ENCODE measurements at regions not wholly inside any gene's neighbourhood (a gene's known extent, or its start where the extent isn't known, plus 50 kb on each side); places are given as distances from the start of the nearest gene placed in this dataset.

- H4K20me1 ChIP-seq (ENCODE audit: insufficient read depth) = no peaks in the 10 kb centered on the region
- no peak overlapping the region for H3K9ac ChIP-seq
- no peak overlapping the region for H3K4me3 ChIP-seq (IDR thresholded peaks at IDR 0.05; ENCODE audit: insufficient read depth, low read depth, low read length)
- no peak overlapping the region for H2AFZ ChIP-seq (ENCODE audit: low read depth)
- TF ChIP-seq CTCF (conservative IDR thresholded peaks at IDR 0.05; ENCODE audit: low read depth, low read length) = no peak
- no peak overlapping the region for H3K27ac ChIP-seq
- no peaks in the 10 kb centered on the region for H3K27me3 ChIP-seq (ENCODE audit: insufficient read depth, low read depth)
- no peaks in the 10 kb centered on the region for H3K4me1 ChIP-seq (ENCODE audit: low read depth, poor library complexity, severe bottlenecking)
- no peaks in the 10 kb centered on the region for H3K36me3 ChIP-seq (ENCODE audit: insufficient read depth)
- no peak overlapping the region for H3K4me2 ChIP-seq
- H3K79me2 ChIP-seq (ENCODE audit: insufficient read depth, low read depth) = no peaks in the 10 kb centered on the region
Observed at GRCh38 chr10:112006407-112006806, 177.2 kb downstream of the GPAM start.

- Histone ChIP-seq H3K36me3 (ENCODE audit: insufficient read depth) (no peaks in the 10 kb centered on the region), H3K4me2 (no peak overlapping the region), H3K79me2 (ENCODE audit: insufficient read depth, low read depth) (no peaks in the 10 kb centered on the region), H4K20me1 (ENCODE audit: insufficient read depth) (no peaks in the 10 kb centered on the region), H3K9ac (no peak overlapping the region), H3K27me3 (ENCODE audit: insufficient read depth, low read depth) (no peaks in the 10 kb centered on the region), H3K4me1 (ENCODE audit: low read depth, poor library complexity, severe bottlenecking) (no peaks in the 10 kb centered on the region), H2AFZ (ENCODE audit: low read depth) (no peak overlapping the region), H3K27ac (no peak overlapping the region), H3K4me3 (IDR thresholded peaks at IDR 0.05; ENCODE audit: insufficient read depth, low read depth, low read length) (no peak overlapping the region)
- no peak for TF ChIP-seq CTCF (conservative IDR thresholded peaks at IDR 0.05; ENCODE audit: low read depth, low read length)
Observed at GRCh38 chr10:112006831-112007230, 176.7 kb downstream of the GPAM start.

- H3K4me1 ChIP-seq (ENCODE audit: low read depth, poor library complexity, severe bottlenecking) = no peaks in the 10 kb centered on the region
- H2AFZ ChIP-seq (ENCODE audit: low read depth) = no peak overlapping the region
- no peaks in the 10 kb centered on the region for H3K79me2 ChIP-seq (ENCODE audit: insufficient read depth, low read depth)
- no peak overlapping the region for H3K27ac ChIP-seq
- no peaks in the 10 kb centered on the region for H4K20me1 ChIP-seq (ENCODE audit: insufficient read depth)
- no peak overlapping the region for H3K4me3 ChIP-seq (IDR thresholded peaks at IDR 0.05; ENCODE audit: insufficient read depth, low read depth, low read length)
- no peak for TF ChIP-seq CTCF (conservative IDR thresholded peaks at IDR 0.05; ENCODE audit: low read depth, low read length)
- no peak overlapping the region for H3K9ac ChIP-seq
- no peaks in the 10 kb centered on the region for H3K27me3 ChIP-seq (ENCODE audit: insufficient read depth, low read depth)
- H3K36me3 ChIP-seq (ENCODE audit: insufficient read depth) = no peaks in the 10 kb centered on the region
- H3K4me2 ChIP-seq = no peak overlapping the region
Observed at GRCh38 chr10:112022196-112022595, 161.4 kb downstream of the GPAM start.

- Histone ChIP-seq H3K4me1 (ENCODE audit: low read depth, poor library complexity, severe bottlenecking) (no peaks in the 10 kb centered on the region), H4K20me1 (ENCODE audit: insufficient read depth) (no peaks in the 10 kb centered on the region), H3K9ac (no peak overlapping the region), H3K4me2 (no peak overlapping the region), H2AFZ (ENCODE audit: low read depth) (no peak overlapping the region), H3K27ac (no peak overlapping the region), H3K36me3 (ENCODE audit: insufficient read depth) (no peaks in the 10 kb centered on the region), H3K79me2 (ENCODE audit: insufficient read depth, low read depth) (no peaks in the 10 kb centered on the region), H3K27me3 (ENCODE audit: insufficient read depth, low read depth) (no peaks in the 10 kb centered on the region), H3K4me3 (IDR thresholded peaks at IDR 0.05; ENCODE audit: insufficient read depth, low read depth, low read length) (no peak overlapping the region)
- no peak for TF ChIP-seq CTCF (conservative IDR thresholded peaks at IDR 0.05; ENCODE audit: low read depth, low read length)
Observed at GRCh38 chr10:112024079-112024478, 159.5 kb downstream of the GPAM start.

- H4K20me1 ChIP-seq (ENCODE audit: insufficient read depth) = no peaks in the 10 kb centered on the region
Observed at GRCh38 chr10:112025228-112025627, 158.3 kb downstream of the GPAM start.

More at GRCh38 chr10:112025228-112025627, 158.3 kb downstream of the GPAM start:
- no peak overlapping the region for H3K4me3 ChIP-seq (IDR thresholded peaks at IDR 0.05; ENCODE audit: insufficient read depth, low read depth, low read length)
- H3K36me3 ChIP-seq (ENCODE audit: insufficient read depth) = no peaks in the 10 kb centered on the region
- H3K27ac ChIP-seq = no peak overlapping the region
- no peak overlapping the region for H2AFZ ChIP-seq (ENCODE audit: low read depth)
- no peak for TF ChIP-seq CTCF (conservative IDR thresholded peaks at IDR 0.05; ENCODE audit: low read depth, low read length)
- no peaks in the 10 kb centered on the region for H3K4me1 ChIP-seq (ENCODE audit: low read depth, poor library complexity, severe bottlenecking)
- no peak overlapping the region for H3K4me2 ChIP-seq
- H3K27me3 ChIP-seq (ENCODE audit: insufficient read depth, low read depth) = no peaks in the 10 kb centered on the region
- no peaks in the 10 kb centered on the region for H3K79me2 ChIP-seq (ENCODE audit: insufficient read depth, low read depth)
- no peak overlapping the region for H3K9ac ChIP-seq

Data from KMS-11 (cell line).